T-helper 2 cell treated with Interferon-gamma antibody and Interleukin-4, amounts not matched to agents 5 μg/mL and 100 μg/mL, for 36 hours (primary cell): ENCODE measurements at regions not wholly inside any gene's neighbourhood (a gene's known extent, or its start where the extent isn't known, plus 50 kb on each side); places are given as distances from the start of the nearest gene placed in this dataset.

Experiments
- DNase-seq: peaks from one replicate; pipeline ENCODE4 v3.0.0; 2021; ENCODE audit warnings: low spot score
- H3K27ac Mint-ChIP-seq: one replicate; pipeline ENCODE4 v1.8.0; 2021; ENCODE audit warnings: mild to moderate bottlenecking, mixed read lengths
- H3K27me3 Mint-ChIP-seq: one replicate; pipeline ENCODE4 v1.8.0; 2021; ENCODE audit warnings: low read depth, mixed read lengths
- H3K36me3 Mint-ChIP-seq: one replicate; pipeline ENCODE4 v1.8.0; 2021; ENCODE audit warnings: low read depth, mixed read lengths
- H3K4me1 Mint-ChIP-seq: one replicate; pipeline ENCODE4 v1.8.0; 2021; ENCODE audit warnings: low read depth, mixed read lengths
- H3K4me3 Mint-ChIP-seq: one replicate; pipeline ENCODE4 v1.8.0; 2022; ENCODE audit warnings: mild to moderate bottlenecking, moderate library complexity, mixed read lengths
- H3K9me3 Mint-ChIP-seq: one replicate; pipeline ENCODE4 v1.8.0; 2021; ENCODE audit warnings: mixed read lengths

DNA sequence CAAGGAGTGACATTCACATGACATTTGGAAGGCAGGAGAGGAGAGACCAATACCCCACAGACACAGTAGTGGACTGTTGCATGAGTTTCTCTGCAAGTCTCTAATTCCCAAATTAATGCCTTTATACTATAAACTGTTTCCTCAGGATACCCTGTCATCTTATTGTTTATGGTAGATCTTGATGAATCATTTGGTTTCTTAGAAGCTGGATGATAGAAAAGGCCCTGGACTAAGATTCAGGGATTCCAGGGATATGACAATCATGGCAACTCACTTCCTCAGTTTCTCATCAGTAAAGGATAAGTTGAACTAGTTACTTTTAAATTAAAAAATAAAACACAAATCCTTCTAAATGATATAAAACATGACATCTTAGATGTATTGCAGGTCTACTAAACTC lies 292.5 kb downstream of the TDRD15 start:
- Mint-ChIP-seq H3K9me3 (no peaks in the 10 kb centered on the region), H3K4me3 (no peak overlapping the region), H3K36me3 (no peaks in the 10 kb centered on the region), H3K4me1 (no peaks in the 10 kb centered on the region), H3K27me3 (no peaks in the 10 kb centered on the region), H3K27ac (no peak overlapping the region)
- no peak for DNase-seq

DNA sequence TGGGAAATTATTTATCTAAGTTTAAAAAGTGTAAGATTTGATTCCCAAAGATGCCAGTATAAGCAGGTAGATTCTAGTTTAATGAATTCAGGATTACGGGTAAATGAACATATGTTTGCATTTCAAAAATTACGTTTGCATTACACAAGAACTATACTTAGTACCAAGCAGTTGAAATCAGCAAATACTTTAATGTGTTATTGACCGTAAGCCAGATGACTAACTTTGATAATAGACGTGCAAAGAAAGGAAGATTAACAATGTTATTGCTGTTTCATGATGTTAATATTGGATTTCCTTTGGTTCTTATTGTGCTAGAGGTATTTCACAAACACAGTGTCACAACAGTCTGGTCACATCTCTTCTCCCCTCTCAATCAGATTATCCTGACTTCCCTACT lies 294.7 kb downstream of the TDRD15 start:
- H3K4me3 Mint-ChIP-seq: no peak overlapping the region
- H3K27me3 Mint-ChIP-seq: no peaks in the 10 kb centered on the region
- no peak overlapping the region for H3K27ac Mint-ChIP-seq
- no peak for DNase-seq
- H3K4me1 Mint-ChIP-seq: no peaks in the 10 kb centered on the region
- no peaks in the 10 kb centered on the region for H3K36me3 Mint-ChIP-seq
- no peaks in the 10 kb centered on the region for H3K9me3 Mint-ChIP-seq

DNA sequence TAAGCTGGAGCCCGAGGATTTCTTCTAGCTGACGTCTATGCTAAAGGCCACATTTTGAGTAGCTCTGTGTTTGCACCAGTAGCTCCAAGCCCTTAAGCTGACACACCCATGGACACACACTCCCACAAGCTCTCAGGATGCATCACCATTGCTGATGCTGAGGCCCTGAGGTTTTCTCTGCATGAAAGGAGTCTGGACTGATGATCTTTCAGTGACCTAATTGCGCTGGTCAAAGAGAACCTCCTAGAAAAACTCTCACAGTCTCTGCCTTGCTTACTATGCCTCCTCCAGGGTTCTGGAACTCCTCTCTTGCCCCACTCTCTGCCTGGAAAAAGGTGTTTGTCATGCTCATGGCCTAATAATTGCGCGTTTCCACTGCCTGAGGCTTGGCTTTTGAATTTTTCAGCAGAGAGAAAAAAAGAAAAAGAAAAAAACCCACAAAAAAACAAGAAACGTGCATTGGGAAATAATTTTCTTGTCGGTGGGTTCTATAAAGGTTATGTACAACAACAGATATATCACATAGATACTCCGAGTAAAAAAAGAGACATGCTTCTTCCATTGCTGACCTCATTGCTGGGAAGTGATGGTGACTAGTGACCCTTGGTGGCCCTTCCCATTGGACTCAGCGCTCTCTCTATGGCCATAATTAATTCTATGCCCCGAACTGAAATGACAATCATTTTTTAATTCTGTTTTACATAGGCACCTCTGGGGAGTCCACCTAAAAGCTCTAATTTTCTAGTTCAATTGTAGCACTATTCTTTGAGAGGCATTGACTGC lies 297.0 kb downstream of the TDRD15 start:
- no peaks in the 10 kb centered on the region for H3K27me3 Mint-ChIP-seq
- no peaks in the 10 kb centered on the region for H3K4me1 Mint-ChIP-seq
- no peak for DNase-seq
- no peak overlapping the region for H3K27ac Mint-ChIP-seq
- H3K36me3 Mint-ChIP-seq: no peaks in the 10 kb centered on the region
- no peaks in the 10 kb centered on the region for H3K9me3 Mint-ChIP-seq
- H3K4me3 Mint-ChIP-seq: no peak overlapping the region

DNA sequence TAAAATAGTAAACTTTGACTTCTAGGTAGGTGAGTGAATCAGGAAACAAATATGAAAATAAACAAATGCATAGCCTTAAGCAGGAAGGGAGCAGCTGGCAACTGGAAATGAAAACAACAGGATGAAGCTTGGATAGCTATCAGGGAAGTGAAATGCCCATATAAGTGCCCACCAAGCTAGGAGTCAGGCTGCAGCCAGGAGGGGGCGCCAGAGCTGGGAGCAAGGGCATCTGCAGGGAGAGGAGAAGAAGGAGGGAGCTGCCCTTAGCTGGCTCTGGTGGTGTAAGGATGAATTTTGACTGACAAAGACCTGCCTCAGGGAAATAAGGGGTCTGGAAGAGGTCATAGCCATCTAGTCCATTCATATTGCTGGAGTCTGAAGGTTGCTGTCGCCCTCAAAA lies 298.3 kb downstream of the TDRD15 start:
- no peak for DNase-seq
- Mint-ChIP-seq H3K36me3 (no peaks in the 10 kb centered on the region), H3K27ac (no peak overlapping the region), H3K27me3 (no peaks in the 10 kb centered on the region), H3K9me3 (no peaks in the 10 kb centered on the region), H3K4me1 (no peaks in the 10 kb centered on the region), H3K4me3 (no peak overlapping the region)

DNA sequence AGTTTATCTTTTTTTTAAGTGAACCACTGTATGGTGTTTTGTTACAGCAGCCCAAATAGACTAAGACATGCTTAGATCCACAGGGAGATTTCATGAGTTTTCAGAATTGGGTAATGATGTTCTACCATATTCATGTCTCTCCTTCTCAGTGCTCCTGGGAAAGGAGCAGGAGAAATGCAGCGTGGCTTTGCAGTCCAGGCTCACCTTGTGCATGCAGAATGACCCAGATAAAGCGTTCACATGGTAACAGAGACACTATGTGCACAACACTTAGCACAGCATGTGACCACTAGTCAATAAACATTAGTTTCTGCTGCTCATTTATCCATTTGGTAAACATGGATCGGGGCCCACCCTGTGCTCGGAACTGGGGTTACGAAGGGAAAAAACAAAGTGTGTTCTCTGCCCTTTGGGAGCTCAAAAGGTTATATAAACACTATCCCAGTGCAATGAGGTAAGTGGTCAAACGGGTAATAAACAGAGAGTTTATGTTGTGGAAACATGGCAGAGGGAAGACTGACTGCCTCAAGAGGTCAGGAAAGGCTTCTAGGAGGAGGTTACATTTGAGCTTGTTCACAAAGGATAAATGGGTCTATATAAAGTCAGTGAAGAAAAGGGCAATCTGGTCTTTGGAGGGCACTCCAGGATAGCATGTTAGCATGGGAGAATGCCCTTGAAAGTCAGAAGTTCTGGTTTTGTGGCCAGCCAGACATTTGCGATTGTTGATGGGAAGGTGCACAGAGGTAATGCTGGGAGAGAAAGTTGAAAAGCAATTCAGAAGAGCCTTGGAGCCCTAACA lies 299.2 kb downstream of the TDRD15 start:
- peaks cover 3% of the 10 kb centered on the region for H3K4me1 Mint-ChIP-seq
- H3K27me3 Mint-ChIP-seq: no peaks in the 10 kb centered on the region
- H3K27ac Mint-ChIP-seq: no peak overlapping the region
- H3K9me3 Mint-ChIP-seq: no peaks in the 10 kb centered on the region
- H3K36me3 Mint-ChIP-seq: no peaks in the 10 kb centered on the region
- H3K4me3 Mint-ChIP-seq: no peak overlapping the region
- DNase-seq: no peak

DNA sequence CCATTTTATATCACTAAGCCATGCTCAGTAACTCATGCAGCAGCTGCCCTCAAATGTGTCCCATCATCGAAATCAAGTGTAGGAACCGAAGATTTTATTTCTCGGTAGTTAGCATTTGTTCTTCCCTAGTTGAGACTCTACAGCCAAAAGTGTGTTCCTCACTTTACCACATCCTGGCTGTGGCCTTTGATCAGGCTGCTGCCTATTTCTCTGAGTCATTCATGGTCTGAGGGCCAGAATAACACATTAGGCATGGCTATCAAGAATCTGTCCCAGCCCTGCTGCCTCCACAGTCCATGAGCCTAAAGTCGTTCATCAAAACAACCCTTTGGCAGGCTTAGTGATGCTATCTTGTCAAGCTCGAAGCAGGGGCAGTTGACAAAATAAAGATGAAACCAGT lies 300.1 kb downstream of the TDRD15 start:
- peaks cover 3% of the 10 kb centered on the region for H3K4me1 Mint-ChIP-seq
- no peaks in the 10 kb centered on the region for H3K36me3 Mint-ChIP-seq
- H3K4me3 Mint-ChIP-seq: no peak overlapping the region
- no peak for DNase-seq
- H3K9me3 Mint-ChIP-seq: no peaks in the 10 kb centered on the region
- no peak overlapping the region for H3K27ac Mint-ChIP-seq
- no peaks in the 10 kb centered on the region for H3K27me3 Mint-ChIP-seq

DNA sequence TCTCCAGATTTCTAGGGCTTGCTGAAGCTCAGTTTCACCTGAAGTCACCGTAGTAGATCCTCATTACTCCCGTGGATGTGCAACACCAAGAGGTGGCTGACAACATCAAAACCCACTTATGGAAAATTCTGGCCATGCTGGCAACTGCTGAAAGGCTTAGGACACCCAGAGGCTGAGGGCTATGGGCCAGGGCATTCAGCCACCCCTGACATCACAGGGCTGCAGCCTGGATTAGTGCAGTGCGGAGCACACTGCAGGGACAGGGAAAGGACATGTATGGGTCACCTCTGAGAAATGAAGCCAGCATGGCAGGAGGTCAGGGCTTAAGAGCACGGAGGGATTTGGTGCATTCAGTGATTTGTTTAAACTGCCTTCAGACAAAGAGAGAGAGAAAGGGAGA lies 300.6 kb downstream of the TDRD15 start:
- H3K4me1 Mint-ChIP-seq: peaks cover 3% of the 10 kb centered on the region
- no peak for DNase-seq
- H3K27me3 Mint-ChIP-seq: no peaks in the 10 kb centered on the region
- H3K4me3 Mint-ChIP-seq: no peak overlapping the region
- H3K36me3 Mint-ChIP-seq: no peaks in the 10 kb centered on the region
- H3K9me3 Mint-ChIP-seq: peaks cover 3% of the 10 kb centered on the region
- H3K27ac Mint-ChIP-seq: no peak overlapping the region

DNA sequence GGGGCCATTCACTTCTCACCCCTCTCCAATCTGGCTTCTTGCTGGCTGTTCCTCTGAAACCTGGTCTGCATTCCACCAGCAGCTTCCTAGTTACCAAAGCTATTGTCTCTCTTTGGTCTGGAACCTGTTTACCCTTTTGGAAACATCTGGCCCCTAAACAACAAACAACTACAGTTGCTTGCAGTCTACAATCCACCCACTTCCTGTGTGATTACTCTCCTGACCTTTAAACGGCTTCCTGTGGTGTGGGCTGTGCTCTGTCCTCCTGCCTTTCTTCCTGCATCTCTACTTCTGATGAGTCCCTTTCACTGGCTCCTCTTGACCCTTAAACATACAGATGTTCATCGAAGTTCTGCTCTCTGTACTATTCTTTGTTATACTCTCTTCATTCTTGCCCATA lies 303.8 kb downstream of the TDRD15 start:
- H3K27ac Mint-ChIP-seq: no peak overlapping the region
- no peaks in the 10 kb centered on the region for H3K27me3 Mint-ChIP-seq
- peaks cover 10% of the 10 kb centered on the region for H3K9me3 Mint-ChIP-seq
- H3K36me3 Mint-ChIP-seq: no peaks in the 10 kb centered on the region
- no peak for DNase-seq
- H3K4me3 Mint-ChIP-seq: no peak overlapping the region
- peaks cover 3% of the 10 kb centered on the region for H3K4me1 Mint-ChIP-seq

DNA sequence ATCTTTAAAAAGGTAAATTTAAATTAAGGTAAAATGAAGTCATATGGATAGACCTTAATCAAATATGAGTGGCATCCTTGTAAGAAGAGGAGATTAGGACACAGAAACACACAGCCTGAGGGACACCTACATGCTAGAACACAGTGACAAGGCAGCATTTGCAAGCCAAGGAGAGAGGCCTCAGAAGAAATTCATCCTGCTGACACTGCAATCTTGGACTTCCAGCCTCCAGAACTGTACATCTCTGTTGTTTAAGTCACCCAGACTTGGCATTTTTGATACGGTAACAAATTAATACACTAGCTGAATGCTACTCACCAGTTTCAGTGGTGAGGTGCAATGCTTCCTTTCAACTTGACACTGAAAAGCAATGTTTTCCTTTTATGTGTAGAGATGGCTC lies 305.0 kb downstream of the TDRD15 start:
- H3K4me3 Mint-ChIP-seq: no peak overlapping the region
- peaks cover 16% of the 10 kb centered on the region for H3K9me3 Mint-ChIP-seq
- DNase-seq: no peak
- no peaks in the 10 kb centered on the region for H3K27me3 Mint-ChIP-seq
- peaks cover 3% of the 10 kb centered on the region for H3K4me1 Mint-ChIP-seq
- H3K27ac Mint-ChIP-seq: no peak overlapping the region
- H3K36me3 Mint-ChIP-seq: no peaks in the 10 kb centered on the region

DNA sequence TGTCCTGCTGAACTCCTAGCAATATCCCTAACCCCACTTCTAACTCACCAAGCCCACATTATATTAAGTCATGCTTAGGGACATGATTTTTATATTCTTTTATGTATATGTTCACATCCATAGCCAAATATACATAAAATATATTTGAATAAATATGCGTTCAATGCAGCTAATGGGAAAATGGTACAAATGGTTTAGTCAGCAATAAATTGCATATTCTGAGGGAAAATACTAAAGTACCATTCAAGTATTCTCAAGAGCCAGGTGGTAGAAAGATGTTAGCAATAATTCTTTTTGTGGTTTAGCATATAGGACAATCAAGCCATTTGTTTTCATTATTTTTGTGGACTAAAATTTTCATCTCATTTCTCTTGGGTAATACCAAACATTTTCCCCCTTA lies 306.0 kb downstream of the TDRD15 start:
- Mint-ChIP-seq H3K36me3 (no peaks in the 10 kb centered on the region), H3K4me3 (no peak overlapping the region), H3K27me3 (no peaks in the 10 kb centered on the region), H3K27ac (no peak overlapping the region), H3K9me3 (peaks cover 20% of the 10 kb centered on the region), H3K4me1 (peaks cover 3% of the 10 kb centered on the region)
- DNase-seq: no peak

DNA sequence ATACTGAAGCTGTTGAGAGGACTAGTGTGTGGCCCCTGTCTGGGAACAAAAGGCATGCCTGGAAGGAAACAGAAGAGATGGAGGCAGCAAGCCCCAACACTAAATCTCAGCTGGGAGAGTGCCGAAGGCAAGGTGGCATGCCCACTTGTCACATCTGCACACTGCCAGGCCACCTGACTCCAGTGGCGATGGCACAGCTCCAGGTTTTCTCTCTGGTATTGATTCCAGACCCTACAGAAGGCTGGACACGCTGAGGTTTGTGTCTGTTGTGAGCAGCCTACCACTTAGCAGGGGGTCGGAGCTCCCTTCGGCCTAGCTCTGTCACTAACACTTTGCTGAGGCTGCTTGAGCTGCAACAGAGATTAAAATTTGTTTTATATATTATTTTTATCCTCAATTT lies 307.3 kb downstream of the TDRD15 start:
- Mint-ChIP-seq H3K4me1 (peaks cover 3% of the 10 kb centered on the region), H3K27me3 (no peaks in the 10 kb centered on the region), H3K9me3 (peaks cover 20% of the 10 kb centered on the region), H3K4me3 (no peak overlapping the region), H3K36me3 (no peaks in the 10 kb centered on the region), H3K27ac (no peak overlapping the region)
- DNase-seq: no peak

DNA sequence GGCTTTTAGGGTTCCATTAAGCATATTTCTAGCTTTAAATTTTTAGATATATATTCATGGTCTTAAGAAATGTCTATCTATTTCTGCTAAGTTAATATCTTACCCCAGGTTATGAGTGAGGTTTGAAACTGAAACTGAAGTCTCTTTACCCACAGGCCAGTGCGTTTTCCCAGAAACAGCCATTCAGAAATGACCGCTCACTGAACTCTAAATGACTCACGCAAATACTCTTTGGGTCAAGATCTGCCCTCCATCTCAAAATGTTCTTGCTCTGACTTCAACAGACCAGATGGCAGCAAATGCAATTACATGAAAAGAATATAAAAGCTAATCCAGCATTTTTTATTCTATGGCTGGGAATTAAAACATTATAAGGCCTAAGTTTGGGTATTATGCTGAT lies 315.2 kb downstream of the TDRD15 start:
- no peak overlapping the region for H3K4me3 Mint-ChIP-seq
- no peaks in the 10 kb centered on the region for H3K4me1 Mint-ChIP-seq
- H3K27ac Mint-ChIP-seq: no peak overlapping the region
- no peaks in the 10 kb centered on the region for H3K27me3 Mint-ChIP-seq
- no peak for DNase-seq
- peaks cover 4% of the 10 kb centered on the region for H3K9me3 Mint-ChIP-seq
- H3K36me3 Mint-ChIP-seq: no peaks in the 10 kb centered on the region

DNA sequence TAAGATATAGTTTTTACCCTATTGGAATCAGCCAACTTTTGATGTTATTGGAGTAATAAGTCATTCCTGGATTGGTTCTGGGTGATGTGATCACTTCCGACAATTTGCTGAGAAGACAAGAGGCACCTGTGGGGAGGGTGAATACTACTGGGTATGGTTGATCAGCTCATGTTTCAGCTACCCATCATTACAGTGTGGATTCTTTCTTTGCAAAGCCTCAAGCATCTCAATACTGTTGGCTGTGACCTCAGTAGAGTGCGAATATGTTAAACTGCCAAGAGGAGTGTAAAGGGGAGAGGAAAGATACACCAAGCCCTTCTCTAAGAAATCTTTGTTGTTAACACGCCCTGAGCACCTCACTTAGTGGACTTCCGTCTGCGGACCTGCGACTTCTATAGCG lies 317.7 kb downstream of the TDRD15 start:
- Mint-ChIP-seq H3K36me3 (no peaks in the 10 kb centered on the region), H3K27ac (no peak overlapping the region), H3K27me3 (no peaks in the 10 kb centered on the region), H3K4me1 (no peaks in the 10 kb centered on the region), H3K4me3 (no peak overlapping the region), H3K9me3 (no peaks in the 10 kb centered on the region)
- no peak for DNase-seq

DNA sequence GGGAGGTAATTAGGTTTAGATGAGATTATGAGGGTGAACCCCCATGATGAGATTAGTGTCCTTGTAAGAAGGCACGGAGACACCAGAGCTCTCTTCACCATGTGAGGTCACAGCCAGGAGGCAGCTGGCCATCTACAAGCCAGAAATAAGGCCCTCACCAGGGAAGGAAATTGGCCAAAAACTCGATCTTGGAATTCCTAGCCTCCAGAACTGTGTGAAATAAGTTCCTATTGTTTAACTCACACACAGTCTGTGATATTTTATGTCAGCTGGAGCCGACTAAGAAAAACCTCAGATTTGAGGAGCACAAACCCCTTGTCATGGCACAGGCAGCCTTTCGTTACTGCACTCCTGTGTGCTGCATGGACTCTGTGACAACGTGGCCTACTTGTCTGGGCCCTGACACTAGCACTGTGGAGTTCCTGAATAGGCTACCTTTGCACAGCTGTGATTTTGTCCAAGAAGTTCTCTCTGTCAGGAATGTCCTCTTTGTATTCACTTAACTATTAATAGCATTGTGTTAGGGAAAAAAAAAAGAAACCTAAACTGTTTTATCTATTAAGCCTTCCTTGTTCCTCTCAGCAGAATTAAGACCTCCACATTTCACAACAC lies 319.8 kb downstream of the TDRD15 start:
- no peak for DNase-seq
- Mint-ChIP-seq H3K27ac (no peak overlapping the region), H3K4me3 (no peak overlapping the region), H3K4me1 (no peaks in the 10 kb centered on the region), H3K27me3 (no peaks in the 10 kb centered on the region), H3K36me3 (no peaks in the 10 kb centered on the region), H3K9me3 (no peaks in the 10 kb centered on the region)
